GM12878 (cell line): ENCODE measurements at regions not wholly inside any gene's neighbourhood (a gene's known extent, or its start where the extent isn't known, plus 50 kb on each side); places are given as distances from the start of the nearest gene placed in this dataset.

Source experiments
- ATAC-seq: fragments of 200-7000 bp; cut with Tn5 transposase; 3 replicates; pipeline ENCODE4 v1.9.1; 2020; ENCODE audit warnings: mild to moderate bottlenecking, moderate library complexity
- BruUV-seq: library from RNA; stranded (reverse); fragments of 400-500 nt; replicated peaks from 2 replicates; lab custom pipeline; 2021; lab: Mats Ljungman, UMichigan
- CTCF ChIA-PET: fragments of 300-600 bp; sonication (Branson Sonifier 250); formaldehyde crosslinking; extraction: SDS; loops from one replicate; lab custom pipeline; 2021; ENCODE audit warnings: inconsistent platforms; lab: Yijun Ruan, JAX
- POLR2A ChIA-PET: fragments of 350-600 bp; formaldehyde crosslinking; extraction: SDS; loops from one replicate; lab custom pipeline; 2021; ENCODE audit warnings: inconsistent platforms; lab: Charles Lee
- RAD21 ChIA-PET: fragments of 300-600 bp; sonication (Branson Sonifier 250); formaldehyde crosslinking; loops from one replicate; lab custom pipeline; 2023; ENCODE audit warnings: antibody characterized with exemption; ENCODE audit not compliant: unreplicated experiment; lab: Charles Lee
- SMC1A ChIA-PET: fragments of 300-600 bp; sonication (Branson Sonifier 250); formaldehyde crosslinking; loops from one replicate; lab custom pipeline; 2023; ENCODE audit not compliant: unreplicated experiment, uncharacterized antibody; lab: Charles Lee
- DNase-seq: peaks from one replicate; pipeline ENCODE4 v3.0.0-alpha.2; 2011; ENCODE audit warnings: low read depth, low spot score
- FAIRE-seq: peaks from 3 replicates; lab custom pipeline; 2011; peaks lifted over from hg19 to GRCh38; lab: Jason Lieb, UNC
- H2AFZ ChIP-seq: 2 replicates; pipeline ENCODE4 v1.6.0; 2011; ENCODE audit warnings: low read depth, low read length, control low read depth; ENCODE audit not compliant: control insufficient read depth
- H3K27ac ChIP-seq: 2 replicates; pipeline ENCODE4 v1.5.1; 2011; ENCODE audit warnings: control low read depth; ENCODE audit not compliant: control insufficient read depth, insufficient read depth
- H3K27me3 ChIP-seq, 2 experiments: replicated peaks in 1 of 2; 2 replicates each; pipeline versions ENCODE4 v1.6.0 to v1.6.1; 2011; ENCODE audit warnings: low read length in 1 of 2; ENCODE audit not compliant: control insufficient read depth in 2 of 2, insufficient read depth in 2 of 2
- H3K36me3 ChIP-seq, 2 experiments: 2 replicates each; pipeline ENCODE4 v1.5.1; 2011; ENCODE audit warnings: low read length in 1 of 2; ENCODE audit not compliant: control insufficient read depth in 2 of 2, insufficient read depth in 2 of 2
- H3K4me1 ChIP-seq: 2 replicates; pipeline ENCODE4 v1.6.1; 2011; ENCODE audit warnings: mild to moderate bottlenecking, low read length, moderate library complexity, mixed read lengths; ENCODE audit not compliant: control insufficient read depth, insufficient read depth
- H3K4me2 ChIP-seq: 2 replicates; pipeline ENCODE4 v1.6.0; 2011; ENCODE audit warnings: control low read depth; ENCODE audit not compliant: control insufficient read depth, insufficient read depth
- H3K4me3 ChIP-seq: fragments of 200-600 bp; sonication (generic); 2 replicates; pipeline ENCODE4 v1.5.1; 2016
- H3K79me2 ChIP-seq: 2 replicates; pipeline ENCODE4 v1.6.0; 2011; ENCODE audit warnings: low read length; ENCODE audit not compliant: control insufficient read depth, insufficient read depth
- H3K9ac ChIP-seq: 2 replicates; pipeline ENCODE4 v1.8.0; 2011; ENCODE audit warnings: low read length, control low read depth, mixed read lengths; ENCODE audit not compliant: control insufficient read depth, insufficient read depth
- H3K9me3 ChIP-seq: replicated peaks from 3 replicates; pipeline ENCODE4 v1.5.1; 2011; ENCODE audit warnings: mild to moderate bottlenecking, low read length; ENCODE audit not compliant: control insufficient read depth, insufficient read depth
- H4K20me1 ChIP-seq: 2 replicates; pipeline ENCODE4 v1.6.0; 2011; ENCODE audit not compliant: control insufficient read depth, insufficient read depth
- CEBPB ChIP-seq, 2 experiments: fragments of 150-350 bp in 1 of 2; IDR thresholded peaks; 2 replicates each; pipeline ENCODE4 v1.6.1; 2012 to 2014; ENCODE audit warnings: low read depth in 2 of 2, low read length in 2 of 2, borderline replicate concordance in 1 of 2, inconsistent platforms in 1 of 2
- FOXK2 ChIP-seq: fragments of 450-650 bp; IDR thresholded peaks from 2 replicates; pipeline ENCODE4 v1.6.1; 2017; ENCODE audit warnings: mild to moderate bottlenecking, moderate library complexity
- NFYB ChIP-seq: IDR thresholded peaks from 2 replicates; pipeline ENCODE4 v1.6.1; 2011; ENCODE audit warnings: low read depth, mild to moderate bottlenecking, low read length, improper control_type of control experiment, moderate library complexity; ENCODE audit not compliant: insufficient read depth
- POU2F2 ChIP-seq: IDR thresholded peaks from 3 replicates; pipeline ENCODE4 v1.6.1; 2011; ENCODE audit warnings: low read depth, mild to moderate bottlenecking, low read length, borderline replicate concordance
- SMARCA5 ChIP-seq: fragments of 450-650 bp; IDR thresholded peaks from 2 replicates; pipeline ENCODE4 v1.6.1; 2017; ENCODE audit warnings: mild to moderate bottlenecking
- WGBS: methylation state at CpG from one replicate; pipeline ENCODE4 v1.1.6; 2016; ENCODE audit warnings: low lambda C conversion rate; ENCODE audit not compliant: insufficient replicate concordance, insufficient coverage; ENCODE audit errors: missing lambda C conversion rate; 5-methylcytosine and 5-hydroxymethylcytosine counted together
- in situ Hi-C: fragments of 300-500 bp; cut with MboI; formaldehyde crosslinking; loops from 9 replicates; pipeline ENCODE4 v1.14.3; 2018; ENCODE audit warnings: mixed read lengths
- intact Hi-C: fragments of 100-400 bp; cut with micrococcal nuclease; formaldehyde crosslinking; loops from one replicate; pipeline ENCODE4 v1.14.2; 2022; ENCODE audit not compliant: unreplicated experiment
- TF ChIP-seq, protein P1 (sequence below): fragments of 450-650 bp; IDR thresholded peaks from 2 replicates; pipeline ENCODE4 v1.6.1; 2016; ENCODE audit warnings: mild to moderate bottlenecking
- TF ChIP-seq, protein P2 (sequence below): IDR thresholded peaks from 2 replicates; pipeline ENCODE4 v1.6.1; 2012; ENCODE audit warnings: low read depth, low read length, improper control_type of control experiment

DNA sequence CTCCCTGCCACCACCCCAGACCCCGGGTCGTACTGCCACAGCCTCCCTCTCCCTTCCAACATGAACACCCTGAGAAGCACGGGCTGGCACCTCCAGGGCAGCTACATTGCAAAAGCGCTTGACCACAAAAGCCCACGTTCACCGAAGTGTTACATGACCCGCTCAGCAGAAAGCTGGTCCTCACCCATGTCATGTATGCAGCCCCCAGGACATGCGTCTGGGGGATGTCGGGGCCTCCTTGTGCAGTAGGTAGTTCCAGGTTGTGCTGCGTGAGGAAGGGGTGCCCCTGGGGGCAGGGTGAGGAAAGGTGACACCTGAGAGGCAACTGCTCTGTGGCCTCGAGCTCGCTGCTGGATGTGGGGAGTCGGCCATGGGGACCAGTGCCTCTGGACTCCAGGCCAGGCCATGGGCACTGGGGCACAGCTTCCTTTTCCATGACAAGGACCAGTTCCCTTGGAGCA is 102.0 kb upstream of the C1orf174 start:
- H2AFZ ChIP-seq: no peak overlapping the region
- no peak overlapping the region for H3K27ac ChIP-seq
- in situ Hi-C loops (no loop called here), intact Hi-C loops (no loop called here)
- no peak for DNase-seq
- H3K27me3 ChIP-seq: no peaks in the 10 kb centered on the region
- 42% methylated on average over 11 of the region's 13 CpGs for WGBS
- H3K79me2 ChIP-seq: no peaks in the 10 kb centered on the region
- ATAC-seq: no peak
- TF ChIP-seq NFYB (no peak), POU2F2 (no peak), CEBPB (IDR thresholded peaks at IDR 0.05; ENCODE audit: borderline replicate concordance in 1 of 2, low read depth in 2 of 2, low read length in 2 of 2) (no peak), FOXK2 (no peak), SMARCA5 (no peak)
- TF ChIP-seq, protein P1, sequence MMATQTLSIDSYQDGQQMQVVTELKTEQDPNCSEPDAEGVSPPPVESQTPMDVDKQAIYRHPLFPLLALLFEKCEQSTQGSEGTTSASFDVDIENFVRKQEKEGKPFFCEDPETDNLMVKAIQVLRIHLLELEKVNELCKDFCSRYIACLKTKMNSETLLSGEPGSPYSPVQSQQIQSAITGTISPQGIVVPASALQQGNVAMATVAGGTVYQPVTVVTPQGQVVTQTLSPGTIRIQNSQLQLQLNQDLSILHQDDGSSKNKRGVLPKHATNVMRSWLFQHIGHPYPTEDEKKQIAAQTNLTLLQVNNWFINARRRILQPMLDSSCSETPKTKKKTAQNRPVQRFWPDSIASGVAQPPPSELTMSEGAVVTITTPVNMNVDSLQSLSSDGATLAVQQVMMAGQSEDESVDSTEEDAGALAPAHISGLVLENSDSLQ: no peak
- TF ChIP-seq, protein P2, sequence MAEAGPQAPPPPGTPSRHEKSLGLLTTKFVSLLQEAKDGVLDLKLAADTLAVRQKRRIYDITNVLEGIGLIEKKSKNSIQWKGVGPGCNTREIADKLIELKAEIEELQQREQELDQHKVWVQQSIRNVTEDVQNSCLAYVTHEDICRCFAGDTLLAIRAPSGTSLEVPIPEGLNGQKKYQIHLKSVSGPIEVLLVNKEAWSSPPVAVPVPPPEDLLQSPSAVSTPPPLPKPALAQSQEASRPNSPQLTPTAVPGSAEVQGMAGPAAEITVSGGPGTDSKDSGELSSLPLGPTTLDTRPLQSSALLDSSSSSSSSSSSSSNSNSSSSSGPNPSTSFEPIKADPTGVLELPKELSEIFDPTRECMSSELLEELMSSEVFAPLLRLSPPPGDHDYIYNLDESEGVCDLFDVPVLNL: no peak
- SMC1A ChIA-PET: no interaction called here
- BruUV-seq: no TSS peak
- no peaks in the 10 kb centered on the region for H4K20me1 ChIP-seq
- CTCF ChIA-PET: no interaction called here
- H3K4me3 ChIP-seq: no peak overlapping the region
- H3K4me1 ChIP-seq: no peaks in the 10 kb centered on the region
- no peak overlapping the region for H3K9ac ChIP-seq
- RAD21 ChIA-PET: no interaction called here
- POLR2A ChIA-PET: no interaction called here
- H3K9me3 ChIP-seq: peaks cover 4% of the 10 kb centered on the region; the same call in 2 of the 3 replicates
- H3K4me2 ChIP-seq: no peak overlapping the region
- no peaks in the 10 kb centered on the region for H3K36me3 ChIP-seq
- no peak for FAIRE-seq
